ENCODE measurements at regions not wholly inside any gene's neighbourhood (a gene's known extent, or its start where the extent isn't known, plus 50 kb on each side); places are given as distances from the start of the nearest gene placed in this dataset.

GRCh38 chr15:91473894-91474545, 374.0 kb downstream of the SV2B start:
- DNase-seq (ENCODE audit: low spot score), result no peak

- DNase-seq (ENCODE audit: low spot score), result no peak
These were observed 376.6 kb upstream of the SLCO3A1 start for GRCh38 chr15:91476861-91477260.

GRCh38 chr15:91478717-91479191, 374.8 kb upstream of the SLCO3A1 start:
- DNase-seq (ENCODE audit: low spot score), result no peak

GRCh38 chr15:91480426-91480825, 373.1 kb upstream of the SLCO3A1 start:
- no peak for DNase-seq (ENCODE audit: low spot score)

GRCh38 chr15:91482799-91483198, 370.7 kb upstream of the SLCO3A1 start:
- no peak for DNase-seq (ENCODE audit: low spot score)

- no peak for DNase-seq (ENCODE audit: low spot score)
These were observed 369.4 kb upstream of the SLCO3A1 start for GRCh38 chr15:91484141-91484540.

- DNase-seq (ENCODE audit: low spot score), result no peak
These were observed 365.1 kb upstream of the SLCO3A1 start for GRCh38 chr15:91488452-91488851.

GRCh38 chr15:91490211-91490610, 363.3 kb upstream of the SLCO3A1 start:
- DNase-seq (ENCODE audit: low spot score), result no peak

GRCh38 chr15:91491101-91491950, 362.2 kb upstream of the SLCO3A1 start:
- DNase-seq (ENCODE audit: low spot score), result no peak

GRCh38 chr15:91496754-91497691, 356.5 kb upstream of the SLCO3A1 start:
- DNase-seq (ENCODE audit: low spot score), result no peak

- no peak for DNase-seq (ENCODE audit: low spot score)
These were observed 355.3 kb upstream of the SLCO3A1 start for GRCh38 chr15:91498046-91498748.

- DNase-seq (ENCODE audit: low spot score), result no peak
These were observed 354.8 kb upstream of the SLCO3A1 start for GRCh38 chr15:91498749-91499062.

- DNase-seq (ENCODE audit: low spot score), result no peak
These were observed 353.6 kb upstream of the SLCO3A1 start for GRCh38 chr15:91499774-91500383.

- DNase-seq (ENCODE audit: low spot score), result no peak
These were observed 344.9 kb upstream of the SLCO3A1 start for GRCh38 chr15:91508633-91509032.

- no peak for DNase-seq (ENCODE audit: low spot score)
These were observed 339.4 kb upstream of the SLCO3A1 start for GRCh38 chr15:91514147-91514546.

- no peak for DNase-seq (ENCODE audit: low spot score)
These were observed 338.2 kb upstream of the SLCO3A1 start for GRCh38 chr15:91515188-91515754.

- no peak for DNase-seq (ENCODE audit: low spot score)
These were observed 336.6 kb upstream of the SLCO3A1 start for GRCh38 chr15:91516866-91517265.

- no peak for DNase-seq (ENCODE audit: low spot score)
These were observed 335.9 kb upstream of the SLCO3A1 start for GRCh38 chr15:91517491-91518200.

GRCh38 chr15:91520850-91521249, 332.7 kb upstream of the SLCO3A1 start:
- DNase-seq (ENCODE audit: low spot score), result no peak

GRCh38 chr15:91521548-91521947, 332.0 kb upstream of the SLCO3A1 start:
- no peak for DNase-seq (ENCODE audit: low spot score)

Measured in LoVo (cell line).